SK-N-SH (cell line): ENCODE measurements at regions not wholly inside any gene's neighbourhood (a gene's known extent, or its start where the extent isn't known, plus 50 kb on each side); places are given as distances from the start of the nearest gene placed in this dataset.

Experiments used
- CTCF ChIA-PET: fragments of 300-600, 350-600 bp; formaldehyde crosslinking; extraction: SDS; loops from one replicate; lab custom pipeline; 2021; lab: Yijun Ruan, JAX
- POLR2A ChIA-PET: fragments of 350-600 bp; sonication (Branson Sonifier 250); formaldehyde crosslinking; extraction: SDS; loops from one replicate; lab custom pipeline; 2020; ENCODE audit warnings: antibody characterized with exemption, inconsistent platforms; lab: Yijun Ruan, JAX
- DNase-seq: peaks from one replicate; pipeline ENCODE4 v3.0.0; 2012
- H2AFZ ChIP-seq: fragments of 200-600 bp; sonication (generic); 2 replicates; pipeline ENCODE4 v1.8.1; 2016; ENCODE audit warnings: antibody characterized with exemption, mild to moderate bottlenecking, low read depth
- H3F3A ChIP-seq: fragments of 200-600 bp; sonication (generic); replicated peaks from 2 replicates; pipeline ENCODE3; 2016; ENCODE audit warnings: antibody characterized with exemption, mild to moderate bottlenecking; ENCODE audit not compliant: insufficient read depth
- H3K27ac ChIP-seq, 2 experiments: fragments of 200-500 bp in 1 of 2; fragments of 200-600 bp in 1 of 2; sonication (Bioruptor generic) in 1 of 2; sonication (generic), shearing (Covaris generic) in 1 of 2; 2 replicates each; pipeline versions ENCODE4 v1.5.1 to v1.6.1; 2014 to 2016; ENCODE audit warnings: low read depth in 2 of 2, inconsistent platforms in 1 of 2, low read length in 1 of 2, mild to moderate bottlenecking in 1 of 2, mixed read lengths in 1 of 2
- H3K27me3 ChIP-seq: fragments of 200-600 bp; sonication (generic), shearing (Covaris generic); 2 replicates; pipeline ENCODE4 v1.6.1; 2016; ENCODE audit warnings: mixed run types; ENCODE audit not compliant: insufficient read depth
- H3K36me3 ChIP-seq, 2 experiments: fragments of 200-500 bp in 1 of 2; fragments of 200-600 bp in 1 of 2; sonication (Bioruptor generic) in 1 of 2; sonication (generic) in 1 of 2; replicated peaks in 1 of 2; 2 replicates each; pipeline versions ENCODE3 to v1.5.1; 2014 to 2016; ENCODE audit warnings: low read length in 1 of 2, mild to moderate bottlenecking in 1 of 2; ENCODE audit not compliant: insufficient read depth in 2 of 2, control insufficient read depth in 1 of 2
- H3K4me1 ChIP-seq, 2 experiments: fragments of 200-500 bp in 1 of 2; fragments of 200-600 bp in 1 of 2; sonication (Bioruptor generic) in 1 of 2; sonication (generic), shearing (Covaris generic) in 1 of 2; 2 replicates each; pipeline versions ENCODE4 v1.5.1 to v1.6.1; 2014 to 2016; ENCODE audit warnings: low read depth in 1 of 2, low read length in 1 of 2, mixed run types in 1 of 2; ENCODE audit not compliant: insufficient read depth in 2 of 2, control insufficient read depth in 1 of 2
- H3K4me2 ChIP-seq: fragments of 200-600 bp; sonication (generic), shearing (Covaris generic); 2 replicates; pipeline ENCODE4 v1.6.1; 2017; ENCODE audit warnings: mixed run types
- H3K4me3 ChIP-seq, 2 experiments: fragments of 200-500 bp in 1 of 2; fragments of 200-600 bp in 1 of 2; sonication (Bioruptor generic) in 1 of 2; sonication (generic), shearing (Covaris generic) in 1 of 2; 2 replicates each; pipeline versions ENCODE4 v1.5.1 to v1.8.1; 2014 to 2016; ENCODE audit warnings: low read depth in 2 of 2, inconsistent platforms in 1 of 2, low read length in 1 of 2, mild to moderate bottlenecking in 1 of 2, mixed read lengths in 1 of 2, moderate library complexity in 1 of 2
- H3K79me2 ChIP-seq: fragments of 200-600 bp; sonication (generic); 2 replicates; pipeline ENCODE4 v1.8.1; 2017; ENCODE audit warnings: mild to moderate bottlenecking; ENCODE audit not compliant: insufficient read depth
- H3K9ac ChIP-seq: fragments of 200-600 bp; sonication (generic); 2 replicates; pipeline ENCODE4 v1.6.1; 2017; ENCODE audit warnings: mixed run types
- H3K9me2 ChIP-seq: fragments of 200-600 bp; sonication (generic); 2 replicates; pipeline ENCODE4 v1.6.1; 2017; ENCODE audit warnings: mixed run types
- H3K9me3 ChIP-seq: fragments of 200-600 bp; sonication (generic); 2 replicates; pipeline ENCODE4 v1.6.1; 2017; ENCODE audit warnings: mixed run types, mild to moderate bottlenecking, moderate library complexity
- H4K20me1 ChIP-seq: fragments of 200-600 bp; sonication (generic); 2 replicates; pipeline ENCODE4 v1.6.1; 2017; ENCODE audit warnings: mild to moderate bottlenecking, mixed run types; ENCODE audit not compliant: insufficient read depth
- CHD2 ChIP-seq: fragments of 150-350 bp; IDR thresholded peaks from 2 replicates; pipeline ENCODE4 v1.6.1; 2018; ENCODE audit warnings: low read length; ENCODE audit not compliant: partially characterized antibody
- ELF1 ChIP-seq: IDR thresholded peaks from 2 replicates; pipeline ENCODE4 v1.4.0; 2012
- EZH2phosphoT487 ChIP-seq: fragments of 200-600 bp; sonication (generic); IDR thresholded peaks from 2 replicates; pipeline ENCODE4 v1.6.1; 2017; ENCODE audit warnings: low read depth, mixed run types, mild to moderate bottlenecking, antibody characterized with exemption, moderate library complexity, borderline replicate concordance
- FOSL2 ChIP-seq: IDR thresholded peaks from 2 replicates; pipeline ENCODE4 v1.4.0; 2012; ENCODE audit warnings: low read depth, mild to moderate bottlenecking, moderate library complexity, borderline replicate concordance
- FOXJ3 ChIP-seq: sonication (generic); formaldehyde crosslinking; IDR thresholded peaks from 2 replicates; pipeline ENCODE4 v1.5.1; 2020; ENCODE audit warnings: mild to moderate bottlenecking, missing genetic modification reagents
- FOXM1 ChIP-seq: IDR thresholded peaks from 2 replicates; pipeline ENCODE4 v1.4.0; 2012; ENCODE audit warnings: low read depth, mild to moderate bottlenecking
- IRF3 ChIP-seq: fragments of 150-350 bp; IDR thresholded peaks from 2 replicates; pipeline ENCODE4 v1.6.1; 2016; ENCODE audit warnings: mild to moderate bottlenecking, low read depth, low read length
- MAX ChIP-seq: IDR thresholded peaks from 2 replicates; pipeline ENCODE4 v1.4.0; 2012; ENCODE audit warnings: low read depth
- MEF2A ChIP-seq: IDR thresholded peaks from 2 replicates; pipeline ENCODE4 v1.4.0; 2012; ENCODE audit warnings: low read depth, borderline replicate concordance
- MXI1 ChIP-seq: IDR thresholded peaks from 2 replicates; pipeline ENCODE4 v1.6.1; 2012; ENCODE audit warnings: mild to moderate bottlenecking, low read depth, low read length, improper control_type of control experiment
- NFIC ChIP-seq: IDR thresholded peaks from 2 replicates; pipeline ENCODE4 v1.4.0; 2012; ENCODE audit warnings: borderline replicate concordance
- NRF1 ChIP-seq: IDR thresholded peaks from 2 replicates; pipeline ENCODE4 v1.6.1; 2012; ENCODE audit warnings: low read depth, mild to moderate bottlenecking, low read length
- RCOR1 ChIP-seq: fragments of 150-350 bp; IDR thresholded peaks from 2 replicates; pipeline ENCODE4 v1.6.1; 2017; ENCODE audit warnings: antibody characterized with exemption, low read length
- REST ChIP-seq: IDR thresholded peaks from 2 replicates; pipeline ENCODE4 v1.6.1; 2012; ENCODE audit warnings: mild to moderate bottlenecking, low read depth, low read length, moderate library complexity
- RFX5 ChIP-seq: IDR thresholded peaks from 2 replicates; pipeline ENCODE4 v1.6.1; 2012; ENCODE audit warnings: mild to moderate bottlenecking, improper control_type of control experiment, low read length
- SIN3A ChIP-seq: IDR thresholded peaks from 2 replicates; pipeline ENCODE4 v1.6.1; 2012; ENCODE audit warnings: low read depth, mild to moderate bottlenecking, low read length, moderate library complexity, borderline replicate concordance
- SMC3 ChIP-seq: IDR thresholded peaks from 2 replicates; pipeline ENCODE4 v1.6.1; 2012; ENCODE audit warnings: low read depth, low read length, improper control_type of control experiment
- TAF1 ChIP-seq: IDR thresholded peaks from 2 replicates; pipeline ENCODE4 v1.6.1; 2012; ENCODE audit warnings: low read depth, mild to moderate bottlenecking, low read length, moderate library complexity, borderline replicate concordance
- TCF12 ChIP-seq: IDR thresholded peaks from 2 replicates; pipeline ENCODE4 v1.4.0; 2012
- USF2 ChIP-seq: fragments of 150-350 bp; IDR thresholded peaks from 2 replicates; pipeline ENCODE4 v1.6.1; 2017; ENCODE audit warnings: antibody characterized with exemption, low read length, low read depth, borderline replicate concordance
- YY1 ChIP-seq: IDR thresholded peaks from 2 replicates; pipeline ENCODE4 v1.4.0; 2012; ENCODE audit warnings: low read depth, mild to moderate bottlenecking
- WGBS: methylation state at CpG from one replicate; pipeline ENCODE4 v1.1.6; 2017; ENCODE audit warnings: low lambda C conversion rate; 5-methylcytosine and 5-hydroxymethylcytosine counted together

GRCh38 chr15:47358876-47359275 is 358.4 kb upstream of the SEMA6D start:
- Histone ChIP-seq H3K27ac (no peak overlapping the region), H3F3A (no peaks in the 10 kb centered on the region), H3K36me3 (no peaks in the 10 kb centered on the region)
- POLR2A ChIA-PET: no interaction called here
- CTCF ChIA-PET: no interaction called here
- TF ChIP-seq RCOR1: no peak
- TF ChIP-seq YY1: no peak
- TF ChIP-seq SMC3: no peak
- no peak for TF ChIP-seq SIN3A
- no peak for TF ChIP-seq MEF2A
- TF ChIP-seq USF2: no peak
- no peak for TF ChIP-seq NRF1
- TF ChIP-seq FOXM1: no peak
- TF ChIP-seq IRF3: no peak
- TF ChIP-seq NFIC: no peak
- no peak for TF ChIP-seq FOXJ3 (CRISPR knock-in tag)
- TF ChIP-seq, all 33 proteins: peak for 0
- Histone ChIP-seq H2AFZ (no peak overlapping the region), H3K27me3 (no peaks in the 10 kb centered on the region), H3K9me2 (no peaks in the 10 kb centered on the region), H3K4me2 (no peak overlapping the region), H3K9ac (no peak overlapping the region), H3K9me3 (no peaks in the 10 kb centered on the region), H3K4me1 (peaks cover 0 to 2% of the 10 kb centered on the region in 2 experiments; a peak in 2 of 4 replicates), H3K4me3 (no peak overlapping the region), H4K20me1 (no peaks in the 10 kb centered on the region), H3K79me2 (no peaks in the 10 kb centered on the region)
- no peak for DNase-seq
- WGBS: 37% methylated on average over 2 of the region's 2 CpGs

GRCh38 chr15:47360305-47360704 is 357.0 kb upstream of the SEMA6D start:
- Histone ChIP-seq H2AFZ (no peak overlapping the region), H3F3A (no peaks in the 10 kb centered on the region), H3K4me2 (no peak overlapping the region), H3K9me2 (no peaks in the 10 kb centered on the region), H3K9me3 (no peaks in the 10 kb centered on the region), H3K79me2 (no peaks in the 10 kb centered on the region), H4K20me1 (no peaks in the 10 kb centered on the region), H3K27me3 (no peaks in the 10 kb centered on the region), H3K4me3 (no peak overlapping the region), H3K27ac (no peak overlapping the region), H3K4me1 (peaks cover 0 to 15% of the 10 kb centered on the region in 2 experiments; a peak in 2 of 4 replicates), H3K9ac (no peak overlapping the region), H3K36me3 (no peaks in the 10 kb centered on the region)
- ChIA-PET CTCF (no interaction called here), POLR2A (no interaction called here)
- no peak for DNase-seq
- no peak for TF ChIP-seq FOXM1
- TF ChIP-seq FOXJ3 (CRISPR knock-in tag): no peak
- TF ChIP-seq RCOR1: no peak
- TF ChIP-seq ELF1: no peak
- TF ChIP-seq USF2: no peak
- TF ChIP-seq EZH2phosphoT487: no peak
- no peak for TF ChIP-seq IRF3
- TF ChIP-seq TAF1: no peak
- no peak for TF ChIP-seq RFX5
- TF ChIP-seq FOSL2: no peak
- TF ChIP-seq CHD2: no peak
- no peak for TF ChIP-seq MXI1
- no peak for TF ChIP-seq TCF12
- no peak for TF ChIP-seq MAX
- TF ChIP-seq REST: no peak
